Osteoblast (primary cell): ENCODE measurements at regions not wholly inside any gene's neighbourhood (a gene's known extent, or its start where the extent isn't known, plus 50 kb on each side); places are given as distances from the start of the nearest gene placed in this dataset.

Source experiments
- DNase-seq: peaks from one replicate; pipeline ENCODE4 v3.0.0; 2011; ENCODE audit warnings: low spot score, mixed read lengths; ENCODE audit not compliant: insufficient read length; ENCODE audit errors: missing footprints
- H2AFZ ChIP-seq: 2 replicates; pipeline ENCODE4 v1.6.0; 2011; ENCODE audit warnings: mild to moderate bottlenecking, low read length
- H3K27ac ChIP-seq: 2 replicates; pipeline ENCODE4 v1.5.1; 2011; ENCODE audit warnings: mild to moderate bottlenecking, low read depth, low read length, moderate library complexity
- H3K27me3 ChIP-seq: 2 replicates; pipeline ENCODE4 v1.6.0; 2012; ENCODE audit warnings: mild to moderate bottlenecking, control low read depth, inconsistent platforms, low read length, moderate library complexity; ENCODE audit not compliant: insufficient read depth
- H3K36me3 ChIP-seq: 2 replicates; pipeline ENCODE4 v1.5.1; 2011; ENCODE audit warnings: mild to moderate bottlenecking, low read length, control low read depth, moderate library complexity; ENCODE audit not compliant: insufficient read depth
- H3K4me1 ChIP-seq: 2 replicates; pipeline ENCODE4 v1.5.1; 2011; ENCODE audit warnings: mild to moderate bottlenecking, low read length, control low read depth, moderate library complexity; ENCODE audit not compliant: insufficient read depth
- H3K4me2 ChIP-seq: 2 replicates; pipeline ENCODE4 v1.6.0; 2011; ENCODE audit warnings: mild to moderate bottlenecking, low read length; ENCODE audit not compliant: insufficient read depth
- H3K4me3 ChIP-seq: fragments of 200-600 bp; sonication (generic); 3 replicates; pipeline ENCODE4 v1.5.1; 2012; ENCODE audit warnings: mild to moderate bottlenecking, low read length, inconsistent platforms; ENCODE audit not compliant: insufficient read depth
- H3K79me2 ChIP-seq: 2 replicates; pipeline ENCODE4 v1.6.0; 2012; ENCODE audit warnings: mild to moderate bottlenecking, low read length, control low read depth, inconsistent platforms; ENCODE audit not compliant: insufficient read depth
- H3K9me3 ChIP-seq: 2 replicates; pipeline ENCODE4 v1.5.1; 2011; ENCODE audit warnings: low read depth, low read length, control low read depth
- H4K20me1 ChIP-seq: 2 replicates; pipeline ENCODE4 v1.6.0; 2012; ENCODE audit warnings: mild to moderate bottlenecking, low read length, control low read depth; ENCODE audit not compliant: insufficient read depth
- CTCF ChIP-seq: IDR thresholded peaks from 2 replicates; pipeline ENCODE4 v1.5.1; 2011; ENCODE audit warnings: mild to moderate bottlenecking, low read depth, low read length, moderate library complexity; ENCODE audit errors: extremely low read depth

GRCh38 chr13:47719164-47719563, 281.9 kb downstream of the SUCLA2 start:
- H3K4me3 ChIP-seq: no peak overlapping the region
- H3K4me1 ChIP-seq: no peaks in the 10 kb centered on the region
- no peaks in the 10 kb centered on the region for H3K79me2 ChIP-seq
- H3K36me3 ChIP-seq: no peaks in the 10 kb centered on the region
- no peaks in the 10 kb centered on the region for H4K20me1 ChIP-seq
- no peak overlapping the region for H2AFZ ChIP-seq
- no peak for DNase-seq
- no peak overlapping the region for H3K27ac ChIP-seq
- no peak overlapping the region for H3K4me2 ChIP-seq
- H3K9me3 ChIP-seq: no peaks in the 10 kb centered on the region
- no peaks in the 10 kb centered on the region for H3K27me3 ChIP-seq
- no peak for TF ChIP-seq CTCF

GRCh38 chr13:47718556-47718955, 282.5 kb downstream of the SUCLA2 start:
- no peak overlapping the region for H3K4me3 ChIP-seq
- no peak overlapping the region for H3K4me2 ChIP-seq
- H3K27me3 ChIP-seq: no peaks in the 10 kb centered on the region
- H3K9me3 ChIP-seq: no peaks in the 10 kb centered on the region
- no peaks in the 10 kb centered on the region for H3K36me3 ChIP-seq
- H3K4me1 ChIP-seq: no peaks in the 10 kb centered on the region
- H4K20me1 ChIP-seq: no peaks in the 10 kb centered on the region
- no peak overlapping the region for H3K27ac ChIP-seq
- DNase-seq: no peak
- H3K79me2 ChIP-seq: no peaks in the 10 kb centered on the region
- no peak overlapping the region for H2AFZ ChIP-seq
- no peak for TF ChIP-seq CTCF

GRCh38 chr13:47708386-47708785, 292.7 kb downstream of the SUCLA2 start:
- H3K79me2 ChIP-seq: no peaks in the 10 kb centered on the region
- H3K4me3 ChIP-seq: no peak overlapping the region
- H3K4me2 ChIP-seq: no peak overlapping the region
- no peaks in the 10 kb centered on the region for H4K20me1 ChIP-seq
- H2AFZ ChIP-seq: no peak overlapping the region
- no peak overlapping the region for H3K27ac ChIP-seq
- no peaks in the 10 kb centered on the region for H3K9me3 ChIP-seq
- DNase-seq: peak; percentile 5
- no peak for TF ChIP-seq CTCF
- no peaks in the 10 kb centered on the region for H3K36me3 ChIP-seq
- no peaks in the 10 kb centered on the region for H3K4me1 ChIP-seq
- H3K27me3 ChIP-seq: no peaks in the 10 kb centered on the region

GRCh38 chr13:47707414-47707813, 293.7 kb downstream of the SUCLA2 start:
- no peak for DNase-seq
- TF ChIP-seq CTCF: no peak
- H3K4me2 ChIP-seq: no peak overlapping the region
- no peaks in the 10 kb centered on the region for H3K9me3 ChIP-seq
- no peaks in the 10 kb centered on the region for H3K4me1 ChIP-seq
- H3K27ac ChIP-seq: no peak overlapping the region
- H4K20me1 ChIP-seq: no peaks in the 10 kb centered on the region
- no peaks in the 10 kb centered on the region for H3K79me2 ChIP-seq
- no peak overlapping the region for H2AFZ ChIP-seq
- H3K4me3 ChIP-seq: no peak overlapping the region
- H3K27me3 ChIP-seq: no peaks in the 10 kb centered on the region
- H3K36me3 ChIP-seq: no peaks in the 10 kb centered on the region
